Coronary artery (tissue), 2 donors: ENCODE measurements at regions not wholly inside any gene's neighbourhood (a gene's known extent, or its start where the extent isn't known, plus 50 kb on each side); places are given as distances from the start of the nearest gene placed in this dataset.

Experiments
- DNase-seq: peaks from one replicate; pipeline ENCODE4 v3.0.0-alpha.2; 2017; ENCODE audit warnings: low spot score
- H3K27ac ChIP-seq, 2 donors: fragments of 200-600 bp; sonication (generic); one replicate each; pipeline ENCODE4 v1.5.1; 2016 to 2019
- H3K4me3 ChIP-seq: fragments of 200-600 bp; sonication (generic); 2 replicates; pipeline ENCODE4 v1.5.1; 2016; ENCODE audit warnings: mild to moderate bottlenecking, moderate library complexity
- CTCF ChIP-seq: fragments of 200-600 bp; sonication (generic); IDR thresholded peaks from one replicate; pipeline ENCODE4 v1.5.1; 2019; ENCODE audit warnings: antibody characterized with exemption

- no peak for DNase-seq
- H3K27ac ChIP-seq = no peak overlapping the region
- H3K4me3 ChIP-seq = no peak overlapping the region
- TF ChIP-seq CTCF = no peak
These were observed 246.4 kb upstream of the NR5A2 start for GRCh38 chr1:199780948-199781670.

- no peak for TF ChIP-seq CTCF
- no peak overlapping the region for H3K27ac ChIP-seq
- DNase-seq = no peak
- H3K4me3 ChIP-seq = no peak overlapping the region
These were observed 243.2 kb upstream of the NR5A2 start for GRCh38 chr1:199784138-199784895.

GRCh38 chr1:199786695-199787094 is 240.8 kb upstream of the NR5A2 start:
- no peak for DNase-seq
- no peak for TF ChIP-seq CTCF
- no peak overlapping the region for H3K4me3 ChIP-seq
- H3K27ac ChIP-seq = no peak overlapping the region

- TF ChIP-seq CTCF = no peak
- H3K27ac ChIP-seq = no peak overlapping the region
- no peak overlapping the region for H3K4me3 ChIP-seq
- DNase-seq = no peak
These were observed 238.4 kb upstream of the NR5A2 start for GRCh38 chr1:199789141-199789540.

GRCh38 chr1:199791495-199791894 is 236.0 kb upstream of the NR5A2 start:
- H3K4me3 ChIP-seq = no peak overlapping the region
- TF ChIP-seq CTCF = no peak
- no peak overlapping the region for H3K27ac ChIP-seq
- no peak for DNase-seq

GRCh38 chr1:199792874-199793273 is 234.6 kb upstream of the NR5A2 start:
- H3K27ac ChIP-seq = no peak overlapping the region
- no peak for TF ChIP-seq CTCF
- DNase-seq = no peak
- no peak overlapping the region for H3K4me3 ChIP-seq
